Lower leg skin (tissue), 4 donors: ENCODE measurements at regions not wholly inside any gene's neighbourhood (a gene's known extent, or its start where the extent isn't known, plus 50 kb on each side); places are given as distances from the start of the nearest gene placed in this dataset.

Source experiments
- DNase-seq, 2 donors: peaks; one replicate each; pipeline ENCODE4 v3.0.0-alpha.2; 2019; ENCODE audit warnings: low spot score in 2 of 2
- H3K4me3 ChIP-seq: fragments of 200-600 bp; sonication (generic); 2 replicates; pipeline ENCODE4 v1.5.1; 2017; ENCODE audit warnings: mild to moderate bottlenecking, low read depth; ENCODE audit not compliant: poor library complexity, severe bottlenecking
- POLR2A ChIP-seq, 2 donors: fragments of 450-650 bp; IDR thresholded peaks; one replicate each; pipeline ENCODE4 v1.6.1; 2016 to 2017; ENCODE audit warnings: antibody characterized with exemption in 2 of 2, mild to moderate bottlenecking in 1 of 2, moderate library complexity in 1 of 2
- WGBS, 2 donors: methylation state at CpG; one replicate each; pipeline ENCODE4 v1.1.5; 2018; 5-methylcytosine and 5-hydroxymethylcytosine counted together
- intact Hi-C: fragments of 100-400 bp; cut with DNase I; formaldehyde crosslinking; loops from one replicate; pipeline ENCODE4 v1.15.0; 2023; ENCODE audit warnings: low total_unique reads
- TF ChIP-seq, protein P1 (sequence below), 3 donors: fragments of 450-650 bp; IDR thresholded peaks; one replicate each; pipeline ENCODE4 v1.5.1; 2016; ENCODE audit warnings: antibody characterized with exemption in 3 of 3, mild to moderate bottlenecking in 3 of 3, moderate library complexity in 2 of 3

- no peak for DNase-seq
- 38 to 53% methylated on average over 7 of the region's 7 CpGs for WGBS, 2 donors
- intact Hi-C loops: no loop called here
- H3K4me3 ChIP-seq: no peak overlapping the region
- TF ChIP-seq, protein P1, sequence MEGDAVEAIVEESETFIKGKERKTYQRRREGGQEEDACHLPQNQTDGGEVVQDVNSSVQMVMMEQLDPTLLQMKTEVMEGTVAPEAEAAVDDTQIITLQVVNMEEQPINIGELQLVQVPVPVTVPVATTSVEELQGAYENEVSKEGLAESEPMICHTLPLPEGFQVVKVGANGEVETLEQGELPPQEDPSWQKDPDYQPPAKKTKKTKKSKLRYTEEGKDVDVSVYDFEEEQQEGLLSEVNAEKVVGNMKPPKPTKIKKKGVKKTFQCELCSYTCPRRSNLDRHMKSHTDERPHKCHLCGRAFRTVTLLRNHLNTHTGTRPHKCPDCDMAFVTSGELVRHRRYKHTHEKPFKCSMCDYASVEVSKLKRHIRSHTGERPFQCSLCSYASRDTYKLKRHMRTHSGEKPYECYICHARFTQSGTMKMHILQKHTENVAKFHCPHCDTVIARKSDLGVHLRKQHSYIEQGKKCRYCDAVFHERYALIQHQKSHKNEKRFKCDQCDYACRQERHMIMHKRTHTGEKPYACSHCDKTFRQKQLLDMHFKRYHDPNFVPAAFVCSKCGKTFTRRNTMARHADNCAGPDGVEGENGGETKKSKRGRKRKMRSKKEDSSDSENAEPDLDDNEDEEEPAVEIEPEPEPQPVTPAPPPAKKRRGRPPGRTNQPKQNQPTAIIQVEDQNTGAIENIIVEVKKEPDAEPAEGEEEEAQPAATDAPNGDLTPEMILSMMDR (IDR thresholded peaks at IDR 0.05): no peak
- no peak for TF ChIP-seq POLR2A (IDR thresholded peaks at IDR 0.05)
These were observed 1173.3 kb downstream of the GATA3 start for GRCh38 chr10:9227679-9228365.

DNA sequence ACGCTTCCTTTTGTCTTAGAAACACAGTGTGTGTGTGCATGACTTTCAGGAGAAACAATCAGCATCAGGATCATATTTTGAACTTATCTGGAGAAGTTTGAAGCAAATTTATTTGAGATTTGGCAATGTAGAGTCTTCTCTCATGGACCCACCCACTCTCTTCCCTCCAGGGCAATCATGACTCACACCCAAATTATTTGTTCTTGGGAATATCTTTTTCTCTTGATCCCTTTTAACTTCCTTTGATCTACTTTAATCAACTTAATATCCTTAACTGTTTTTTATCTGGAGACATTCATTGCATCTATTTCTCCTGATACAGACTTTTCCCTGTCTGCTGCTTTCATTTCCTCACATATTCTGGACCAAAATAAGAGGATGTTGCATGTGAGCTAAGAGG lies 1174.3 kb downstream of the GATA3 start:
- intact Hi-C loops: no loop called here
- 41 to 50% methylated on average over 1 of the region's 1 CpG for WGBS, 2 donors
- TF ChIP-seq, protein P1 (IDR thresholded peaks at IDR 0.05): no peak
- TF ChIP-seq POLR2A (IDR thresholded peaks at IDR 0.05): no peak
- no peak for DNase-seq
- no peak overlapping the region for H3K4me3 ChIP-seq

DNA sequence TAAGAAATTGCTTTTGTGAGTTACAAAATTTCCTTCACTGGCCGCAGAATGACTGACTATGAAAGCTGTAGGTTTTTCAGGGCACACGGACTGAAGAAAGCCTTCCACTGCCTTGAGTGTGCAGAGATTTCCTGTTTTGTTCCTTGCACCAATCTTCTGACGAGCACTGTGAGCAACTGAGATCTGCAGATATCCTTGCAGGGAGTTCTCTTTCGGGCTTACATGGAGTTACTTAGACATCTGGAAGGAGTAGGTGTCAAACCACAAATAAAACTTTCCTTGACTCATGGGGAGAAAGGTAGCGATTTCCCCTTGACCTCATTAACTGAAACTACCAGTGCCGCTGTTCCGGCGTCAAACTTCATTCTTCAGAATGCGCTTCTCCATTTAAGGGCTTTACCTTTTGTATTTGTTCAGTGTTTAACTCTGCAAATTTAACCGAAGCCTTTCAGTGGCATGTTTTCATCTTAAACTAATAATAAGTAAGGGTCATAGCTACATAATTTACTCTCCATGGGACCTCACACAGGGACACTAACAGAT lies 1175.3 kb downstream of the GATA3 start:
- 80 to 82% methylated on average over 10 of the region's 10 CpGs for WGBS, 2 donors
- no peak for TF ChIP-seq POLR2A (IDR thresholded peaks at IDR 0.05)
- TF ChIP-seq, protein P1 (IDR thresholded peaks at IDR 0.05): no peak
- intact Hi-C loops: no loop called here
- H3K4me3 ChIP-seq: no peak overlapping the region
- no peak for DNase-seq

GRCh38 chr10:9230625-9231024 lies 1176.1 kb downstream of the GATA3 start:
- DNase-seq: no peak
- no peak overlapping the region for H3K4me3 ChIP-seq
- 47 to 61% methylated on average over 3 of the region's 3 CpGs for WGBS, 2 donors
- TF ChIP-seq POLR2A (IDR thresholded peaks at IDR 0.05): no peak
- TF ChIP-seq, protein P1 (IDR thresholded peaks at IDR 0.05): no peak
- intact Hi-C loops: no loop called here

DNA sequence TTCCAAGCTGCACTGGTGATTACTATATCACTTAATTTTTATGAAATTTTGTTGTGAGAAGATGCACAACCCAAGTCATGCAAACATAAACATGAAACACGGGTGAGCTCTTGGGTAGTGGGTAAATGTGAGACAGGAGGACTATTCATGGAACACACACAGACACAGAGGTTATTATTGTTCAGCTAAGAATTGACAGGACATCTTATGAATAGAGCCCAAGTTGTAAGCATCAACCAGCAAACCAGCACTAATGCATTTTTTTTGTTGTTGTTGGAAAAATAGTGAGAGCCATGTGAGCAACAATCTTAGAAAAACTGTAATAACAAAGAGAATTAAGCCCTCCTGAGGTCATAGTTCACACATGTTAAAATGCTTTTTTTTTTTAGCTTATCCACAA lies 1179.7 kb downstream of the GATA3 start:
- intact Hi-C loops: no loop called here
- 81 to 82% methylated on average over 1 of the region's 1 CpG for WGBS, 2 donors
- no peak overlapping the region for H3K4me3 ChIP-seq
- no peak for DNase-seq
- TF ChIP-seq, protein P1 (IDR thresholded peaks at IDR 0.05): no peak
- no peak for TF ChIP-seq POLR2A (IDR thresholded peaks at IDR 0.05)

GRCh38 chr10:9238041-9238440 lies 1183.6 kb downstream of the GATA3 start:
- H3K4me3 ChIP-seq: no peak overlapping the region
- intact Hi-C loops: no loop called here
- TF ChIP-seq POLR2A (IDR thresholded peaks at IDR 0.05): no peak
- TF ChIP-seq, protein P1 (IDR thresholded peaks at IDR 0.05): no peak
- WGBS, 2 donors: 75 to 82% methylated on average over 4 of the region's 4 CpGs
- no peak for DNase-seq
